ENCODE measurements at regions not wholly inside any gene's neighbourhood (a gene's known extent, or its start where the extent isn't known, plus 50 kb on each side); places are given as distances from the start of the nearest gene placed in this dataset.

DNA sequence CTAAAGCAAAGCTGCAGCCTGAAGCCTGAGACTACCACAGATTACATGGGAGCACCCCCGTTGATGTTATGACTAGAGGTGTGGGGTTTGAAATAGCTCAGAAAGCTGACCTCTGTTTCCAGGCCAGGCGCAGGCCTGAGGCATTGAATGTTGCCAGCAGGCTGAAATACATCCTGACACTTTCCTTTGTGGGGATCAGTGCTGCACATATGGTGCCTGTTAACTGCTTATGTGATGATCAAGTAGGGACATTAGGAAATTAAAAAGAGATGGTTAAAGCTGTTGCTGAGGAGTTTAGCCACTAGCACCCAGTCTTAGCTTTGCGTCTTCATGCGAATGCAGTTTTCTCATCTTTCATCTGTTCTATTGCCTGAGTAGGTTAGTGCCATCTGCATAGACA is 83.2 kb downstream of the CCNA1 start:
- TF ChIP-seq, protein P1, sequence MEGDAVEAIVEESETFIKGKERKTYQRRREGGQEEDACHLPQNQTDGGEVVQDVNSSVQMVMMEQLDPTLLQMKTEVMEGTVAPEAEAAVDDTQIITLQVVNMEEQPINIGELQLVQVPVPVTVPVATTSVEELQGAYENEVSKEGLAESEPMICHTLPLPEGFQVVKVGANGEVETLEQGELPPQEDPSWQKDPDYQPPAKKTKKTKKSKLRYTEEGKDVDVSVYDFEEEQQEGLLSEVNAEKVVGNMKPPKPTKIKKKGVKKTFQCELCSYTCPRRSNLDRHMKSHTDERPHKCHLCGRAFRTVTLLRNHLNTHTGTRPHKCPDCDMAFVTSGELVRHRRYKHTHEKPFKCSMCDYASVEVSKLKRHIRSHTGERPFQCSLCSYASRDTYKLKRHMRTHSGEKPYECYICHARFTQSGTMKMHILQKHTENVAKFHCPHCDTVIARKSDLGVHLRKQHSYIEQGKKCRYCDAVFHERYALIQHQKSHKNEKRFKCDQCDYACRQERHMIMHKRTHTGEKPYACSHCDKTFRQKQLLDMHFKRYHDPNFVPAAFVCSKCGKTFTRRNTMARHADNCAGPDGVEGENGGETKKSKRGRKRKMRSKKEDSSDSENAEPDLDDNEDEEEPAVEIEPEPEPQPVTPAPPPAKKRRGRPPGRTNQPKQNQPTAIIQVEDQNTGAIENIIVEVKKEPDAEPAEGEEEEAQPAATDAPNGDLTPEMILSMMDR (conservative IDR thresholded peaks at IDR 0.05; ENCODE audit: low read depth, low read length): no peak
- TF ChIP-seq EZH2 (IDR thresholded peaks at IDR 0.05; ENCODE audit: borderline replicate concordance, low read depth, low read length, poor library complexity, severe bottlenecking): no peak
